ENCODE measurements at regions not wholly inside any gene's neighbourhood (a gene's known extent, or its start where the extent isn't known, plus 50 kb on each side); places are given as distances from the start of the nearest gene placed in this dataset.
"Not testable (repeated sequence)": the region's sequence is repeated elsewhere in the genome, so short reads cannot be mapped to it uniquely, and the experiment has no call there.

DNA sequence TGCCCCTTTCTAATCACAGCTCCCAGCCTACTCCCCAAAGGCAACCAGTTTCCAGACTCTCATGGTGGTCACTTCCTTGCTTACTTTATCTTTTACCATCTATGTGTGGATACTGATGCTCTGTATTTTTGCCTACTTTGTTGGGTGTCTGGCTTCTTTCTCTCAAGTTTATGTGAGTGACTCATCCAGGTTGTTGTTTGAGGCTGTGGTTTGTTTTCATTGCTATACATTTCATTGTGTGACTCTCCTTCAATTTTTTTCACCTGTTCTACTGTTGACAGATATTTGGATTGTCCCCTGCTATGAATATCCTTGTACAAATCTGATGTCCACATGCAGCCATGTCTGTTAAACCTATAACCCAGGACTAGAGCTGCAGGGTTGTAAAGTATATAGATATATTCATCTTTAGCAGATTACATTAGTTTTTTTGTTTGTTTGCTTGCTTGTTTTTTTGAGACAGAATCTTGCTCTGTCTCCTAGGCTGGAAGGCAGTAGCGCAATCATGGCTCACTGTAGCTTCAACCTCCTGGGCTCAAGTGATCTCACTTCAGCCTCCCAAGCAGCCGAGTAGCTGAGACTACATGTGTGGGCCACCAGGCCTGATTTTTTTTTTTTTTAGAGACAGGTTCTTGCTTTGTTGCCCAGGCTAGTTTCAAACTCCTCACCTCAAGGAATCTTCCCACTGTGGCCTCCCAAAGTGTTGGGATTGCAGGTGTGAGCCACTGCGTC lies 72.9 kb upstream of the EEF1E1 start:
- DNase-seq, result no peak

GRCh38 chr6:8174571-8174970 lies 72.2 kb upstream of the EEF1E1 start:
- no peak for DNase-seq

- DNase-seq, result no peak
Measured at GRCh38 chr6:8172530-8172929, 70.2 kb upstream of the EEF1E1 start.

DNA sequence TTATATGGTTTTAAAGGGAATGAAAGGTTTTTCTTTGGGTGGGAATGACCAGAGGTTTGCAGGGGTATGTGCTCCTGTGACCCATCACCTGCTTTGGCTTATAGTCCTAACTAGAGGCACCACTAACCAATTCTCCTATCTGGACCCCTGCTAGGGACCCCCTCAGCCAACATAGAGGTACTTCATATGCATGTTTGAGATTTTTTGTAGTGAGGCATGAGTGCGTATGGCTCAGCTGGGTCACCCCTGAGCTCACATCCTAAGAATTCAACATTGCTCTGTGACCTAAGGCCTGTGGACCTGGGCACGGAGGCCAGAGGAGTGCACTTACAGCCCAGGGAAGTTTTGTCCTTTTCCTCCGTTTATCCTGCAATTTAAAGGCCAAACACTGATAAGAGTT lies 68.4 kb upstream of the EEF1E1 start:
- no peak for DNase-seq

- no peak for DNase-seq
Measured at GRCh38 chr6:8170245-8170644, 67.9 kb upstream of the EEF1E1 start.

GRCh38 chr6:8166156-8166555 lies 63.8 kb upstream of the EEF1E1 start:
- DNase-seq, result no peak

DNA sequence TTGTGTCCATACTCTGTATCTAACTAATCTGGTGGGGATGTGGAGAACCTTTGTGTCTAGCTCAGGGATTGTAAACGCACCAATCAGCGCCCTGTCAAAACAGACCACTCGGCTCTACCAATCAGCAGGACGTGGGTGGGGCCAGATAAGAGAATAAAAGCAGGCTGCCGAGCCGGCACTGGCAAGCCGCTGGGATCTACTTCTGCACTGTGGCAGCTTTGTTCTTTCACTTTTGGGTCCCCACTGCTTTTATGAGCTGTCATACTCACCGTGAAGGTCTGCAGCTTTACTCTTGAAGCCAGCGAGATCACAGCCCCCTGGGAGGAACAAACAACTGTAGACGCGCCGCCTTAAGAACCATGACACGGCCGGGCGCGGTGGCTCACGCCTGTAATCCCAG lies 62.7 kb upstream of the EEF1E1 start:
- DNase-seq, result not testable (repeated sequence)

- DNase-seq, result not testable (repeated sequence)
Measured at GRCh38 chr6:8164281-8164680, 61.9 kb upstream of the EEF1E1 start.

GRCh38 chr6:8159966-8160365 lies 57.6 kb upstream of the EEF1E1 start:
- DNase-seq, result no peak

- no peak for DNase-seq
Measured at GRCh38 chr6:8157839-8158238, 55.5 kb upstream of the EEF1E1 start.

DNA sequence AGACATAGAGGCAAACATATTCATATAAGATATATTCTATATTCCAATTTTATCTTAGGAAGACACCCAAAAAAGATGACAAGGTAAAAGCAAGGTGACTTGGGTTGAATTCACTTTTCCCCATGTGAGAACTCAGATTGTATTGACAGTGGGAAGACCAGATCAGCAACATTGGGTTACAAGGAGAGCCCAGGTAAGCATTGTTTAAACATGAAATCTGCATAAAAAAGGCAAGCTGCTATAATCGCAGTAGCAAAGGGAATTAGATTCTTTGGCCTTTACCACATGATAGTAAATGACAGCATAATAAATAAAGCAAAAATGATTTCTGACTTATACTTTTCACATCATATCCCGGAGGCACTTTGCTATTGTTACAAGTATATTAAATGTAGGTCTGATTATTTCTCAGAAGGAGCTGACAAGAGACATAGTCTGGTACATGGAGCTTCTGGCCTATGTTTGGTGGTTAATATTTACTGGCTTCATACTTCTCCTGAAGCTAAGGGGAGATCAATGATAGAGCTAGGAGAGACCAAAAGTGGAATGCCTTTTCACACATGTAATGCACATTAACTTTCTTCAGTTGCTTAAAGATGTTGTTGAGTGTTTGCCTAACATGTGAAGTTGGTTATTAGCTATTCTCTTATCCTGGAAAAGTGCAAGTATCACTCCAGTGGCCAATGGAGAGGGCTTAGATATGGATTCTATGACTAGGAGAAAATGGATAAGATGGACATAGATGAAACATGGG lies 53.1 kb upstream of the EEF1E1 start:
- DNase-seq, result no peak

Measured in activated CD4-positive, CD25-positive, alpha-beta regulatory T cell (primary cell).